Fibroblast of lung (primary cell): ENCODE measurements at regions not wholly inside any gene's neighbourhood (a gene's known extent, or its start where the extent isn't known, plus 50 kb on each side); places are given as distances from the start of the nearest gene placed in this dataset.

ENCODE experiments used
- DNase-seq, 2 donors: peaks; one replicate each; pipeline versions ENCODE4 v3.0.0 to v3.0.0-alpha.2; 2010; ENCODE audit warnings: low read depth in 2 of 2
- H2AFZ ChIP-seq: 2 replicates; pipeline ENCODE4 v1.5.1; 2012; ENCODE audit warnings: low read length, control low read depth, inconsistent platforms
- H3K27ac ChIP-seq: 2 replicates; pipeline ENCODE4 v1.5.1; 2011; ENCODE audit warnings: low read length, control low read depth; ENCODE audit not compliant: insufficient read depth
- H3K27me3 ChIP-seq: 2 replicates; pipeline ENCODE4 v1.5.1; 2011; ENCODE audit warnings: mild to moderate bottlenecking, low read length; ENCODE audit not compliant: control insufficient read depth, insufficient read depth
- H3K36me3 ChIP-seq: 2 replicates; pipeline ENCODE4 v1.5.1; 2011; ENCODE audit warnings: low read length; ENCODE audit not compliant: control insufficient read depth, insufficient read depth
- H3K4me1 ChIP-seq: 2 replicates; pipeline ENCODE4 v1.5.1; 2011; ENCODE audit warnings: low read length; ENCODE audit not compliant: control insufficient read depth, insufficient read depth; ENCODE audit errors: extremely low read depth
- H3K4me2 ChIP-seq: 2 replicates; pipeline ENCODE4 v1.5.1; 2011; ENCODE audit warnings: low read length, control low read depth; ENCODE audit not compliant: insufficient read depth; ENCODE audit errors: extremely low read depth
- H3K4me3 ChIP-seq, 4 experiments: fragments of 200-600 bp in 1 of 4; sonication (generic) in 1 of 4; replicated peaks in 1 of 4; 2 replicates each; pipeline ENCODE4 v1.5.1; 2011 to 2016; ENCODE audit warnings: low read length in 4 of 4, low read depth in 3 of 4, mild to moderate bottlenecking in 3 of 4, control low read depth in 2 of 4, inconsistent platforms in 1 of 4, mixed read lengths in 1 of 4; ENCODE audit not compliant: insufficient read depth in 1 of 4; ENCODE audit errors: control extremely low read depth in 1 of 4
- H3K79me2 ChIP-seq: 2 replicates; pipeline ENCODE4 v1.5.1; 2012; ENCODE audit warnings: mild to moderate bottlenecking, low read length, inconsistent platforms; ENCODE audit not compliant: control insufficient read depth, insufficient read depth
- H3K9ac ChIP-seq: 2 replicates; pipeline ENCODE4 v1.5.1; 2011; ENCODE audit warnings: mild to moderate bottlenecking, low read length, control low read depth; ENCODE audit not compliant: insufficient read depth
- H3K9me3 ChIP-seq: 2 replicates; pipeline ENCODE4 v1.5.1; 2012; ENCODE audit warnings: low read depth, low read length; ENCODE audit not compliant: control insufficient read depth, insufficient read depth
- H4K20me1 ChIP-seq: 2 replicates; pipeline ENCODE4 v1.5.1; 2011; ENCODE audit warnings: low read length; ENCODE audit not compliant: control insufficient read depth, insufficient read depth; ENCODE audit errors: extremely low read depth
- CTCF ChIP-seq, 2 donors: IDR thresholded peaks in 1 of 2; conservative IDR thresholded peaks in 1 of 2; 1 replicate in 1 of 2; 2 replicates in 1 of 2; pipeline ENCODE4 v1.5.1; 2011 to 2012; ENCODE audit warnings: low read length in 2 of 2, control low read depth in 1 of 2, inconsistent platforms in 1 of 2, low read depth in 1 of 2, mild to moderate bottlenecking in 1 of 2
- EZH2 ChIP-seq: IDR thresholded peaks from 2 replicates; pipeline ENCODE4 v1.5.1; 2012; ENCODE audit warnings: low read length, control low read depth, mild to moderate bottlenecking; ENCODE audit errors: missing control alignments

GRCh38 chr22:49153921-49154320, 673.8 kb downstream of the BRD1 start:
- Histone ChIP-seq H2AFZ (no peak overlapping the region), H3K27me3 (no peaks in the 10 kb centered on the region), H3K36me3 (no peaks in the 10 kb centered on the region), H3K4me2 (no peak overlapping the region), H3K4me3 (no peak overlapping the region), H4K20me1 (no peaks in the 10 kb centered on the region), H3K9me3 (no peaks in the 10 kb centered on the region), H3K4me1 (no peaks in the 10 kb centered on the region), H3K27ac (no peak overlapping the region), H3K79me2 (no peaks in the 10 kb centered on the region), H3K9ac (no peak overlapping the region)
- TF ChIP-seq EZH2, result no peak
- TF ChIP-seq CTCF (conservative IDR thresholded peaks at IDR 0.05 in 1 of 2, IDR thresholded peaks at IDR 0.05 in 1 of 2; ENCODE audit: low read depth in 1 of 2, low read length in 2 of 2), result no peak
- DNase-seq, result no peak

DNA sequence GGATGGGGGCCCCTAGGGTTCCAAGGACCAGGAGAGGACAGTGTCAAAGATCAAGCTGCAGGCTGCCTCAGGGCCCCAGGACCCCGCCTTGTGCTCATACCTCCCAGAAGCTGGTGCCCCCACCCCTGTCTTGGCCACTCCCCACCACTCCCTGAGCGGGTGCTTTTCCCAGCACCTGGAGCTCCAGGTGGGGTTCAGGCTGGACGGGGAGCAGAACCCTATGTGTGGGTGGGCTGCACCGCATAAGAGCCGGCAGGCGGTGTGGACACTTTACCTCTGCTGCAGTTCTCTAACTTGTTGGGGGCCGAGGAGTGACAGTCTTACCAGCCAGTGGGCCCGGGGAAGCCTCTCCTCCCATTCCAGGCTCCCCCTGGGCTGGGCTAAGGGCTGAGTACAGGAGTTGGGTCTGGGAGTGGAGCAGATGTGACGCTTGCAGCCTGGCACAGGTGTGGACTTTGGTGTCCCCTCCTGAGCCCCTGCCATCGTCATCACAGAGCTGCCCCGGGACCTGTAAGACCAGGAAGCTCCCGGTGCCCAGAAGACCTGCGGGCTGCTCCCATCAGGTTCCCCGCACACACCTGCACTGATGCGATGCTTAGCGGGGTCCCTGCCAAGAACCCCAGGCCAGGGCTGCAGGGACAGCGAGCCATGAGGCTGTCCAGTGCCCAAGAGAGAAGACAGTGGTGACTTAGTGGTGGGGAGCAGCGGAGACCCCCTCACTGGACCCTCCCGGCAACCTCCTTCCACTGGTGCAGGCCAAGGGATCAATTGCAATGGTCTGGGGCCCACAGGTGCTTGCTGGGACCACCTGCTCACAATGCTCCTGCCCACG, 674.5 kb downstream of the BRD1 start:
- no peaks in the 10 kb centered on the region for H3K36me3 ChIP-seq
- no peak for DNase-seq
- no peak for TF ChIP-seq CTCF (conservative IDR thresholded peaks at IDR 0.05 in 1 of 2, IDR thresholded peaks at IDR 0.05 in 1 of 2; ENCODE audit: low read depth in 1 of 2, low read length in 2 of 2)
- TF ChIP-seq EZH2, result no peak
- H4K20me1 ChIP-seq, result no peaks in the 10 kb centered on the region
- no peak overlapping the region for H3K9ac ChIP-seq
- H3K4me2 ChIP-seq, result no peak overlapping the region
- H3K4me1 ChIP-seq, result no peaks in the 10 kb centered on the region
- H3K4me3 ChIP-seq, result no peak overlapping the region
- no peaks in the 10 kb centered on the region for H3K9me3 ChIP-seq
- no peaks in the 10 kb centered on the region for H3K79me2 ChIP-seq
- no peaks in the 10 kb centered on the region for H3K27me3 ChIP-seq
- H3K27ac ChIP-seq, result no peak overlapping the region
- no peak overlapping the region for H2AFZ ChIP-seq

DNA sequence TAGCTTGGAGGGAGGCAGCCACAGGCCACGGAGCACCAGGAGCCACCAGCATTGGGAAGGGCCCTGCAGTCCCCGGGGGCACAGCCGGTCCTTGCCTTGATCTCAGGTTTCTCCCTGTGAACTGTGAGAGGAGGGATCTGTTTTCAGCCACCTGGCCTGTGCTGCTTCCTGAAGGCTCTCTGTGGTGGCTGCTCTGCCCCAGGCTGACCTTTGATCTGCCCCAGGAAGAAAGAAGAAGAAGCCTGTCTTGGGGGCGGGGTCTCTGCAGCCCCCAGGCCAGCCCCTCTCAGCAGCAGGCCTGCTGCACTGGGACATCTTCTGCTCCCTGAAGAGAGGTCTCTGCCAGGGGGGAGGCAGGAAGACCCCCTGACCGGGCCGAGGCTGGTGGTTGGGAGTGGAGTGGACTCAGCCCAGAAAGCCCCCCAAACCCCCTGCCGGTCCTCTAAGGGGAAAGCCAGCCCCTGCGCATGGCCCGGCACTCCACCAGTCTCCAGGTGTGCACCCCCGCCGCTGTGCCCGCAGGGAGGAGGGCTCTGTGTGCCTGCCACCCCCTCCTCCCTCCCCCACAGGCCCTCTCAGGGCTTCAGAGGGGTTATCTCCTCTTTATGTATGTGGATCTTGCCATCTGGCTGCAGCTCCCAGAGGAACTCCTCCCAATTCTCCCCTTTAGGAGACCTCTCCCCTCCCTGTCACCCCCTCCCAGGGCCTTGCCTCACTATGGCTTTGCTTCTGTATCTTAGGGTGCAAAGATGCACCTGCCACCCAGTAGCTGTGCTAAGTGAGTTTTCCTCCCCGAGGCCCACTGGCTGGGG, 675.3 kb downstream of the BRD1 start:
- Histone ChIP-seq H3K4me3 (no peak overlapping the region), H3K9ac (no peak overlapping the region), H3K27ac (no peak overlapping the region), H2AFZ (no peak overlapping the region), H3K4me1 (no peaks in the 10 kb centered on the region), H3K79me2 (no peaks in the 10 kb centered on the region), H3K27me3 (no peaks in the 10 kb centered on the region), H4K20me1 (no peaks in the 10 kb centered on the region), H3K36me3 (no peaks in the 10 kb centered on the region), H3K9me3 (no peaks in the 10 kb centered on the region), H3K4me2 (no peak overlapping the region)
- no peak for DNase-seq
- TF ChIP-seq EZH2 (no peak), CTCF (conservative IDR thresholded peaks at IDR 0.05 in 1 of 2, IDR thresholded peaks at IDR 0.05 in 1 of 2; ENCODE audit: low read depth in 1 of 2, low read length in 2 of 2) (no peak)
